Spleen (tissue), 11 donors: ENCODE measurements at regions not wholly inside any gene's neighbourhood (a gene's known extent, or its start where the extent isn't known, plus 50 kb on each side); places are given as distances from the start of the nearest gene placed in this dataset.

Experiments
- DNase-seq: peaks from one replicate; pipeline ENCODE4 v3.0.0-alpha.2; 2020
- H3K27ac ChIP-seq, 8 donors: fragments of 200-600 bp; sonication (generic) in 7 of 8; 1 replicate in 4 of 8; 2 replicates in 4 of 8; pipeline versions ENCODE4 v1.5.0 to v1.8.0; 2016 to 2021; ENCODE audit warnings: inconsistent platforms in 4 of 8, mild to moderate bottlenecking in 4 of 8, moderate library complexity in 1 of 8
- H3K27me3 ChIP-seq, 7 donors: fragments of 200-600 bp; sonication (generic) in 6 of 7; replicated peaks in 1 of 7; 1 replicate in 4 of 7; 2 replicates in 3 of 7; pipeline versions ENCODE4 v1.5.0 to v1.8.0; 2016 to 2021; ENCODE audit warnings: inconsistent platforms in 3 of 7, mild to moderate bottlenecking in 1 of 7
- H3K36me3 ChIP-seq, 6 donors: fragments of 200-600 bp; sonication (generic) in 5 of 6; 1 replicate in 4 of 6; 2 replicates in 2 of 6; pipeline versions ENCODE4 v1.5.0 to v1.8.0; 2016 to 2021; ENCODE audit warnings: inconsistent platforms in 2 of 6
- H3K4me1 ChIP-seq, 6 donors: fragments of 200-600 bp; sonication (generic) in 5 of 6; 1 replicate in 3 of 6; 2 replicates in 3 of 6; pipeline versions ENCODE4 v1.5.0 to v1.8.0; 2016 to 2021; ENCODE audit warnings: inconsistent platforms in 3 of 6
- H3K4me3 ChIP-seq, 8 donors: fragments of 200-600 bp; sonication (generic) in 7 of 8; 1 replicate in 4 of 8; 2 replicates in 4 of 8; pipeline versions ENCODE4 v1.5.0 to v1.8.0; 2016 to 2021; ENCODE audit warnings: inconsistent platforms in 4 of 8, mild to moderate bottlenecking in 4 of 8, moderate library complexity in 2 of 8
- H3K9me3 ChIP-seq, 8 donors: fragments of 200-600 bp; sonication (generic) in 7 of 8; 1 replicate in 4 of 8; 2 replicates in 4 of 8; pipeline versions ENCODE4 v1.5.0 to v1.8.0; 2016 to 2021; ENCODE audit warnings: inconsistent platforms in 4 of 8
- CTCF ChIP-seq, 11 experiments: fragments of 200-600 bp in 7 of 11; fragments of 450-650 bp in 4 of 11; sonication (generic) in 4 of 11; IDR thresholded peaks in 8 of 11; conservative IDR thresholded peaks in 3 of 11; 1 replicate in 7 of 11; 2 replicates in 4 of 11; pipeline versions ENCODE4 v1.4.0 to v1.8.0; 2016 to 2021; ENCODE audit warnings: antibody characterized with exemption in 11 of 11, inconsistent platforms in 4 of 11, mild to moderate bottlenecking in 1 of 11
- POLR2A ChIP-seq, 3 donors: fragments of 450-650 bp; IDR thresholded peaks; one replicate each; pipeline ENCODE4 v1.5.1; 2017; ENCODE audit warnings: antibody characterized with exemption in 3 of 3, mild to moderate bottlenecking in 1 of 3
- POLR2AphosphoS5 ChIP-seq, 3 donors: sonication (generic); formaldehyde crosslinking; IDR thresholded peaks; one replicate each; pipeline ENCODE4 v1.5.1; 2017; ENCODE audit warnings: antibody characterized with exemption in 3 of 3
- WGBS, 5 donors: extraction: QIAGEN DNeasy Blood & Tissue Kit in 3 of 5; methylation state at CpG; one replicate each; pipeline versions ENCODE4 v1.1.5 to v1.1.7; 2013 to 2018; 5-methylcytosine and 5-hydroxymethylcytosine counted together
- intact Hi-C: fragments of 100-400 bp; cut with DNase I; formaldehyde crosslinking; loops from one replicate; pipeline ENCODE4 v1.15.0; 2023; ENCODE audit warnings: low total_unique reads
- donor health status: healthy with polysubstance abuse.
- donor health status: DM: no; HTN: no; CAD: no; lungs with moderate emphysema.
- donor health status: DM: no; HTN: no; CAD: no.
- donor health status: Bipolar disorder and iron deficiency.
- donor health status: healthy.
- donor health status: DM: no; HTN: no; CAD: no.
- donor health status: DM: yes; HTN: yes; CAD: no.

GRCh38 chr11:91394073-91394726, 830.4 kb upstream of the FAT3 start:
- TF ChIP-seq POLR2AphosphoS5 (IDR thresholded peaks at IDR 0.05): no peak
- TF ChIP-seq POLR2A (IDR thresholded peaks at IDR 0.05): no peak
- no peak for TF ChIP-seq CTCF (IDR thresholded peaks at IDR 0.05 in 8 of 11, conservative IDR thresholded peaks at IDR 0.05 in 3 of 11)
- Histone ChIP-seq H3K27me3 (no peaks in the 10 kb centered on the region), H3K36me3 (no peaks in the 10 kb centered on the region), H3K4me3 (no peak overlapping the region), H3K4me1 (no peaks in the 10 kb centered on the region), H3K9me3 (peaks cover 0 to 17% (median 0%) of the 10 kb centered on the region in 8 donors), H3K27ac (no peak overlapping the region)
- DNase-seq: no peak
- WGBS, 5 donors: 69 to 74% (median 72%) methylated on average over 6 of the region's 6 CpGs
- intact Hi-C loops: no loop called here

- H3K9me3 ChIP-seq: peaks cover 0 to 9% (median 5%) of the 10 kb centered on the region in 8 donors
- DNase-seq: no peak
- H3K36me3 ChIP-seq: no peaks in the 10 kb centered on the region
- no peak overlapping the region for H3K27ac ChIP-seq
- no peaks in the 10 kb centered on the region for H3K4me1 ChIP-seq
- no peak for TF ChIP-seq POLR2AphosphoS5 (IDR thresholded peaks at IDR 0.05)
- no peak for TF ChIP-seq POLR2A (IDR thresholded peaks at IDR 0.05)
- TF ChIP-seq CTCF (IDR thresholded peaks at IDR 0.05 in 8 of 11, conservative IDR thresholded peaks at IDR 0.05 in 3 of 11): no peak
- WGBS, 5 donors: 51 to 77% (median 59%) methylated on average over 2 of the region's 2 CpGs
- H3K27me3 ChIP-seq: no peaks in the 10 kb centered on the region
- intact Hi-C loops: no loop called here
- no peak overlapping the region for H3K4me3 ChIP-seq
These were observed 841.7 kb upstream of the FAT3 start for GRCh38 chr11:91382946-91383345.

- Histone ChIP-seq H3K36me3 (no peaks in the 10 kb centered on the region), H3K27ac (no peak overlapping the region), H3K9me3 (peaks cover 0 to under 1% (median 0%) of the 10 kb centered on the region in 8 donors), H3K4me3 (no peak overlapping the region), H3K4me1 (no peaks in the 10 kb centered on the region), H3K27me3 (no peaks in the 10 kb centered on the region)
- DNase-seq: no peak
- TF ChIP-seq CTCF (IDR thresholded peaks at IDR 0.05 in 8 of 11, conservative IDR thresholded peaks at IDR 0.05 in 3 of 11) (no peak), POLR2A (IDR thresholded peaks at IDR 0.05) (no peak), POLR2AphosphoS5 (IDR thresholded peaks at IDR 0.05) (no peak)
- WGBS, 5 donors: 75 to 81% (median 78%) methylated on average over 2 of the region's 2 CpGs
- intact Hi-C loops: no loop called here
These were observed 849.8 kb upstream of the FAT3 start for GRCh38 chr11:91374794-91375193.

- Histone ChIP-seq H3K4me1 (no peaks in the 10 kb centered on the region), H3K27ac (no peak overlapping the region), H3K9me3 (no peaks in the 10 kb centered on the region), H3K36me3 (no peaks in the 10 kb centered on the region), H3K4me3 (no peak overlapping the region), H3K27me3 (no peaks in the 10 kb centered on the region)
- 61 to 76% (median 67%) methylated on average over 4 of the region's 4 CpGs for WGBS, 5 donors
- no peak for DNase-seq
- intact Hi-C loops: no loop called here
- no peak for TF ChIP-seq POLR2AphosphoS5 (IDR thresholded peaks at IDR 0.05)
- TF ChIP-seq CTCF (IDR thresholded peaks at IDR 0.05 in 8 of 11, conservative IDR thresholded peaks at IDR 0.05 in 3 of 11): no peak
- no peak for TF ChIP-seq POLR2A (IDR thresholded peaks at IDR 0.05)
These were observed 851.1 kb upstream of the FAT3 start for GRCh38 chr11:91373497-91373896.
